ENCODE measurements at regions not wholly inside any gene's neighbourhood (a gene's known extent, or its start where the extent isn't known, plus 50 kb on each side); places are given as distances from the start of the nearest gene placed in this dataset.

- no peak for DNase-seq
These were observed 509.0 kb downstream of the CD83 start for GRCh38 chr6:14626556-14626955.

GRCh38 chr6:14630016-14630415 is 512.4 kb downstream of the CD83 start:
- no peak for DNase-seq

GRCh38 chr6:14633479-14633878 is 515.9 kb downstream of the CD83 start:
- no peak for DNase-seq

DNA sequence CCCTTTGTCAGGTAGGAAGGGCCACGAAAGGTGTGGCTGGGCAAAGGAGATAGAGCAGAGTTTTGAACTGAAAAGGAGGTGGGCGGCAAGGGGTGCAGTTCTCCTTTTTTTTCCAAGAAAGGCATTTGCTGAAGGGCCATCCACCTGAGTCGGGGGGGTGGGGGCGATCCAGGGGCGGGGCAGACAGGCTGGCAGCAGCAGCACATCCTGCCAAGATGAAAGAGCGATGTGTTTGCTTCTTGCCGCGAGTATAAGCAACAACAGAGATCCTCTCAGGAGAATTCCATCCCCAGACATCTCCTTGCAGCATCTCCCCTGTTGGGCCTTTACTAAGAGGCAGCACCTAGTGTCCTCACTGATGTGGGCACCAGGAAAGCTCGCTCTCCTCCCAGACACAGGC is 516.5 kb downstream of the CD83 start:
- DNase-seq = no peak

DNA sequence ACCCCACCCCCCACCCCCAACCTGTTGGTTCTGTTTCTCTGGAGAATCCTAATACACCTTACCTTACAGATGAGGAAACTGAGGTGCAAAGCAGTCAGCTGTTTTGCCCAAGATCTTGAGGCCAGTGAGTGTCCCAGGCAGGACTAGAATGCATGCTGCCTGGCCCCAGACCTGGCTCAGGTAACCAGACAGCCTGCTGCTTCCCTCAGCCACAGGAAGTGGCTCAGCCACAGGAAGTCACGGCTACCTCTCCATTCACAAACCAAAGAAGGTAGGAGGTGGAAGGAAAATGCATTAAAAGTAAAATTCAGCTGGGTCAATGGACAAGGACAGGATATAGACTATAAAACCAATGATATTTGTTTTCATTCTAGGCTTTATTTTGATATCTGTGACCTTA is 517.6 kb downstream of the CD83 start:
- peak; percentile 56 for DNase-seq

DNA sequence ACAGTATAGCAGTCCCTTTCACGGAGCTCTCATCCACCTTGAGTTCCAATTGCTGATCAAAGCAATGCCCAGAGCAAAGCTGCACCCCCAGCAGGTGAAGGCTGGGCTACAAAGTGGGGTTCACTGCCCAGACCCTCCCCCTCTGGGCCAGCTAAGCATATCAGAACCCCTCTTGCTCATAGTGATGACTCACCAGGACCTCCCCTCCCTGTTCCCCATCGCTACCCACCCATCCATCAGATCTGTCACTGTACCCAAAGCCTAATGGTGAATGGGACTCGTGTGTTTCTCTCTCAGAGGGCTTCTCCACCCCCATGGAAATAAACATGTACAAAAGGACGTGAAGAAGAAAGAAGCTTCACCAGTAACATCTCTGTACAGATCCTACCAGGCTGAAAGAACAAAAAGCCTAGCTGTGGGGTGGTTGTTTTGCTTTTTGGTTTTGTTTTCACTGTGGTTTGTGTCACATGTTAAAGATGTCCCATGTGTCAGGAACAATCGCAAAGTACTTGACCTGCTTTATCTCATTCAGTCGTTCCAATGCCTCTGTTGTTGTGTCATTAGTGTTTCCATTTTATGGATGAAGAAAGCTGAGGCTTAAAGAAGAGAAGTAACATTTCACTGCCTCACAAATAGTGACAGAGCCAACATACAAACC is 518.5 kb downstream of the CD83 start:
- DNase-seq = peak; percentile 46

DNA sequence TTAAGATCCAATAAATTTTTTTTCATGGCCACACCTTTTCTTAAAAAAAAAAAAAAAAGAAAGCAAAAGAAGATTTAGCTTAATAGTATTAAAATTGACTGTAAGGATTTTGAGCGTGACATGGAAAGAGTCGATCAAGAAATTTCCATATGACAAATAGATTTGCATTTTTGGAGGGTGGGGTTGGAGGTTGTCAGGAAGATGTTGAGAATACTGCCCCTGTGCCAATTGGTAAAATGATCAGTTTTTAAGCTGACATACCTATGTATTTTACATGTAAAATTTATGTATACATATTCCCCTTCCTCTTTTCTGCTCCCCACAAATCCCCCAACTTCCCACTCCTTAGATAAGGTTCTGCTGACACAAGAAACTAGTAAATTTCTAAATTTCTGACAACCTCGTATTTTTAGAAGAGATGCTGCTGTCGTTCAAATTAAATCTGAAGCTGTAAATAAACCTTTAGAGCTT is 520.9 kb downstream of the CD83 start:
- no peak for DNase-seq

GRCh38 chr6:14638906-14639761 is 521.6 kb downstream of the CD83 start:
- DNase-seq = no peak

- no peak for DNase-seq
These were observed 522.5 kb downstream of the CD83 start for GRCh38 chr6:14639983-14640599.

GRCh38 chr6:14640631-14641030 is 523.1 kb downstream of the CD83 start:
- DNase-seq = no peak

GRCh38 chr6:14641423-14642135 is 524.0 kb downstream of the CD83 start:
- DNase-seq = no peak

GRCh38 chr6:14642136-14642505 is 524.5 kb downstream of the CD83 start:
- no peak for DNase-seq

- DNase-seq = peak; percentile 12
These were observed 525.3 kb downstream of the CD83 start for GRCh38 chr6:14642842-14643241.

DNA sequence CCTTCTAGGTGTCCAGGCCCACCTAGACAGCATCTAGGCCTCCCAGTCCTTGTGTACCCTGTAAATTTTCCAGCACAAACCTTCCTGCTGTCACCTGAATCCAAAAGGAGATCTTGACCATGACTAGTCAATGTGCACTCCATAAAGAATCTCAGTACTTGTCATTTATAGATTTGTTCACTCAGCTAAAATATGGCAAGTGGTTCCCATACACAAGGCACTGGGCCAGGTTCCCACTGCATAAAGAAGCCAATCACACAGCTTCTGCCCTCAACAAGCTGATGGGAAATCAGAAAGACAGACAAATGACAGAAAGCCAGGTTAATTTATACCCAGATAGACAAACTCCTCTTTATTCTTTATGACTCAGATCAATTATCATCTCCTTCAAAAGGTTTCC is 526.8 kb downstream of the CD83 start:
- DNase-seq = no peak

- DNase-seq = no peak
These were observed 527.6 kb downstream of the CD83 start for GRCh38 chr6:14645221-14645620.

DNA sequence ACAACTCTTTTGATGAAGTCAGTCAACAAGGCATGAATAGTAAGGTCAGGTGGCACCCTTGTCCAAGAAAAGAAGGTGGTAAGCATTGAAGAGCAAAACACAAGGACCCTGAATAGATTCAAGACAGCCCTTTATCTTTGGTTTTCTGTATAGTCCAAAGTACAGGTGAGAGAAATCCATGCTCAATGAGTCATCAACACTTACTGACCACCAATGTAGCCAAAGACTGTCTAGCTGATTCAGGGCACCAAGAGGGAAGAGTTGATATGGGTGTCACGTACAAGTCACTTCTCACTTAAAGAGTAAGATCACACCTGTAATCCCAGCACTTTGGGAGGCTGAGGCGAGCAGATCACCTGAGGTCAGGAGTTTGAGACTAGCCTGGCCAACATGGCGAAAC is 528.3 kb downstream of the CD83 start:
- DNase-seq = no peak

GRCh38 chr6:14646371-14646770 is 528.8 kb downstream of the CD83 start:
- no peak for DNase-seq

DNA sequence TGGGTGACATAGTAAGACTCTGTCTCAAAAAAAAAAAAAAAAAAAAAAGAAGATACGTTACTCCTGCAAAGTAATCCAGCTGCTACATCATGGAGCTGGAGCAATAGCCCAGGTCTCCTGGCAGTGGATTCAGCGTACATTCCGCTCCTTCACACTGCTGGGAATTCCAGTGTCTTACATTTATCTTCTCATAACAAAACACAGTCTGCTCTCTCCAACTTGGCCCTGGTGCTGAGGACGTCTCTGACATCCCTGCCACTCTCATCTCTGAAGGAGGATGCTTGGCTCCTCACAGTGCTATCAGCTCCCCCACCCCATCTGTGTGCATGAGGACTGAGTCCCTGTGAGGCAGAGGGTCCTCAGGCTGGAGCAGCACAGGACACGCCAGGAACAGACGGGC is 529.8 kb downstream of the CD83 start:
- DNase-seq = no peak

- DNase-seq = no peak
These were observed 535.0 kb downstream of the CD83 start for GRCh38 chr6:14652536-14652935.

GRCh38 chr6:14655201-14656061 is 537.9 kb downstream of the CD83 start:
- DNase-seq = no peak

DNA sequence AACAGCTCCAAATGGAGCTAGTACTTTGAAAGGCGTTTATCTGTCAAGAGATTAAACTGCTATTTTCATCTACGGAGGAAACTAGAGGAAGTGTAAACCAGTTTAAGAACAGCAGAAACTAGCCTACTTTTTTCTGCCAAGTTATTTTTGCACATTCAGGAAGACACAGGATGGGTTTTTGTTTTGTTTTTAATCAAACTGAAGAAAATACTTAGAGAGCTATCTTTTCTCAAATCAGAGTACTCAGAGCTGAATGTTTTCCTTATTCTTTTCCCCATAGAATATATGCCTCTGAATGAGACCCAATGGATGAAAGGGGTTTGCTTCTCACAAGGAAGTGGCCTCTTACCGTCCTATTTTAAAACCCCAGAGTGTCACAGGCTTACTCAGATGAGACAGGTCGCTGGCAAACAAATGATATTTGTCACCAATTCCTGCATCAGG is 538.5 kb downstream of the CD83 start:
- peak; percentile 51 for DNase-seq

GRCh38 chr6:14656649-14657048 is 539.1 kb downstream of the CD83 start:
- DNase-seq = no peak
